ENCODE measurements at regions not wholly inside any gene's neighbourhood (a gene's known extent, or its start where the extent isn't known, plus 50 kb on each side); places are given as distances from the start of the nearest gene placed in this dataset.
"Not testable (repeated sequence)": the region's sequence is repeated elsewhere in the genome, so short reads cannot be mapped to it uniquely, and the experiment has no call there.

DNA sequence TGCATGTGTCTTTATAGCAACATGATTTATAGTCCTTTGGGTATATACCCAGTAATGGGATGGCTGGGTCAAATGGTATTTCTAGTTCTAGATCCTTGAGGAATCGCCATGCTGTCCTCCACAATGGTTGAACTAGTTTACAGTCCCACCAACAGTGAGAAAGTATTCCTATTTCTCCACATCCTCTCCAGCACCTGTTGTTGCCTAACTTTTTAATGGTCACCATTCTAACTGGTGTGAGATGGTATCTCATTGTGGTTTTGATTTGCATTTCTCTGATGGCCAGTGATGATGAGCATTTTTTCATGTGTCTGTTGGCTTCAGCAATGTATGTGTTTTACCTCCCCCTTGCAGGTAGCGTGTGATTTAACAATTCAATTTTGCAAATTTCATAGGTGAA lies 496.6 kb upstream of the RGS6 start:
- H3K4me2 ChIP-seq (ENCODE audit: insufficient read depth, low read length); DNase-seq (ENCODE audit: extremely low read depth in 1 of 4, low spot score in 3 of 4); H2AFZ ChIP-seq (ENCODE audit: low read depth, low read length); POLR2A ChIA-PET; ATAC-seq; CTCF ChIA-PET (ENCODE audit: low intra/inter-chr PET ratio); BruUV-seq (replicated peaks); H3K79me2 ChIP-seq (ENCODE audit: control insufficient read depth, insufficient read depth, low read length); H3K27me3 ChIP-seq (ENCODE audit: control insufficient read depth in 2 of 2, insufficient read depth in 2 of 2, low read length in 2 of 2); H3K27ac ChIP-seq (ENCODE audit: extremely low read depth, low read depth, low read length); H3K9me3 ChIP-seq (replicated peaks; ENCODE audit: control insufficient read depth, insufficient read depth, low read depth, low read length); in situ Hi-C loops (cut with MboI); H3K9ac ChIP-seq (ENCODE audit: insufficient read depth in 1 of 2, low read depth in 2 of 2, low read length in 2 of 2); H3K4me1 ChIP-seq (replicated peaks in 1 of 2; ENCODE audit: control insufficient read depth in 2 of 2, insufficient read depth in 2 of 2, low read length in 2 of 2); FAIRE-seq; intact Hi-C loops (cut with micrococcal nuclease); H3K9me1 ChIP-seq (ENCODE audit: control insufficient read depth, insufficient read depth, low read length); H4K20me1 ChIP-seq (replicated peaks; ENCODE audit: control insufficient read depth, insufficient read depth, low read length); H3K4me3 ChIP-seq; H3K36me3 ChIP-seq (ENCODE audit: control insufficient read depth, insufficient read depth, low read length): not testable (repeated sequence)
- WGBS (ENCODE audit: insufficient coverage, low coverage, missing lambda C conversion rate), result 100% methylated on average over 1 of the region's 2 CpGs

DNA sequence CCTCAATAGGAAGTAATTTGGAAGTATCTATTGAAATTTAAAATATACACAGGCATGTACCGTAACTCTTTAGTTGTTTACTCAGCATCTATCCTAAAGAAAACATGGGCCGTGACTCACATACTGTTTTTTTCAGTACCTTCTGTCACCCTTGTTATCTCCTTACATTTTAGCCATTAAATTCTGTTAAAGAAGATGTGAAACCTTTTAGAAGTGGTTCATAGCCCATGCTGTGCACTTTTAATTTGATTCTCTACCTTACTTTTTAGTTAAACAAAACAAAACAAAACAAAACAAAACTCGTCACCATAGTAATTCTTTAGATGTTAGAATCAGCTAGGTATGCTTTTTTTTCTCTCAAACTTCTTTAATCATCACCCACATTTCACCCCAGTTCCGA lies 494.4 kb upstream of the RGS6 start:
- H3K27me3 ChIP-seq (ENCODE audit: control insufficient read depth in 2 of 2, insufficient read depth in 2 of 2, low read length in 2 of 2), result no peaks in the 10 kb centered on the region
- no peak for ATAC-seq
- no peaks in the 10 kb centered on the region for H3K79me2 ChIP-seq (ENCODE audit: control insufficient read depth, insufficient read depth, low read length)
- ChIA-PET POLR2A (no interaction called here), CTCF (ENCODE audit: low intra/inter-chr PET ratio) (no interaction called here)
- H3K9me3 ChIP-seq (replicated peaks; ENCODE audit: control insufficient read depth, insufficient read depth, low read depth, low read length), result no peaks in the 10 kb centered on the region
- no peak overlapping the region for H3K4me2 ChIP-seq (ENCODE audit: insufficient read depth, low read length)
- intact Hi-C loops (cut with micrococcal nuclease), result no loop called here
- no peak for FAIRE-seq
- H4K20me1 ChIP-seq (replicated peaks; ENCODE audit: control insufficient read depth, insufficient read depth, low read length), result no peaks in the 10 kb centered on the region
- in situ Hi-C loops (cut with MboI), result no loop called here
- H2AFZ ChIP-seq (ENCODE audit: low read depth, low read length), result no peak overlapping the region
- no peak for TF ChIP-seq POLR2AphosphoS5 (IDR thresholded peaks at IDR 0.05; ENCODE audit: control insufficient read depth, insufficient read depth, low read depth, low read length)
- no peak for TF ChIP-seq HSF4 (CRISPR knock-in tag; IDR thresholded peaks at IDR 0.05; ENCODE audit: borderline replicate concordance)
- TF ChIP-seq ZNF436 (CRISPR knock-in tag; IDR thresholded peaks at IDR 0.05), result no peak
- TF ChIP-seq ELK3 (CRISPR knock-in tag; IDR thresholded peaks at IDR 0.05), result no peak
- no peak for TF ChIP-seq TBP (optimal IDR thresholded peaks at IDR 0.05; ENCODE audit: low read depth, low read length)
- TF ChIP-seq, protein P1, sequence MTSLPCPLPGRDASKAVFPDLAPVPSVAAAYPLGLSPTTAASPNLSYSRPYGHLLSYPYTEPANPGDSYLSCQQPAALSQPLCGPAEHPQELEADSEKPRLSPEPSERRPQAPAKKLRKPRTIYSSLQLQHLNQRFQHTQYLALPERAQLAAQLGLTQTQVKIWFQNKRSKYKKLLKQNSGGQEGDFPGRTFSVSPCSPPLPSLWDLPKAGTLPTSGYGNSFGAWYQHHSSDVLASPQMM (CRISPR knock-in tag; IDR thresholded peaks at IDR 0.05), result no peak
- TF ChIP-seq EP400 (IDR thresholded peaks at IDR 0.05), result no peak
- TF ChIP-seq, protein P2, sequence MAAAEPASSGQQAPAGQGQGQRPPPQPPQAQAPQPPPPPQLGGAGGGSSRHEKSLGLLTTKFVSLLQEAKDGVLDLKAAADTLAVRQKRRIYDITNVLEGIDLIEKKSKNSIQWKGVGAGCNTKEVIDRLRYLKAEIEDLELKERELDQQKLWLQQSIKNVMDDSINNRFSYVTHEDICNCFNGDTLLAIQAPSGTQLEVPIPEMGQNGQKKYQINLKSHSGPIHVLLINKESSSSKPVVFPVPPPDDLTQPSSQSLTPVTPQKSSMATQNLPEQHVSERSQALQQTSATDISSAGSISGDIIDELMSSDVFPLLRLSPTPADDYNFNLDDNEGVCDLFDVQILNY (CRISPR knock-in tag; IDR thresholded peaks at IDR 0.05), result no peak
- TF ChIP-seq TAF7 (tag; IDR thresholded peaks at IDR 0.05), result no peak
- no peak for TF ChIP-seq DMBX1 (CRISPR knock-in tag; IDR thresholded peaks at IDR 0.05; ENCODE audit: borderline replicate concordance)
- TF ChIP-seq ZC3H8 (IDR thresholded peaks at IDR 0.05), result no peak
- no peak for TF ChIP-seq SP1 (CRISPR knock-in tag; IDR thresholded peaks at IDR 0.05)
- TF ChIP-seq POLR2B (IDR thresholded peaks at IDR 0.05; ENCODE audit: low read depth, partially characterized antibody), result no peak
- no peaks in the 10 kb centered on the region for H3K4me1 ChIP-seq (replicated peaks in 1 of 2; ENCODE audit: control insufficient read depth in 2 of 2, insufficient read depth in 2 of 2, low read length in 2 of 2)
- no peaks in the 10 kb centered on the region for H3K36me3 ChIP-seq (ENCODE audit: control insufficient read depth, insufficient read depth, low read length)
- no peak overlapping the region for H3K9ac ChIP-seq (ENCODE audit: insufficient read depth in 1 of 2, low read depth in 2 of 2, low read length in 2 of 2)
- DNase-seq (ENCODE audit: extremely low read depth in 1 of 4, low spot score in 3 of 4), result no peak
- no peak overlapping the region for H3K4me3 ChIP-seq
- no TSS peak for BruUV-seq (replicated peaks)
- no peaks in the 10 kb centered on the region for H3K9me1 ChIP-seq (ENCODE audit: control insufficient read depth, insufficient read depth, low read length)
- no peak overlapping the region for H3K27ac ChIP-seq (ENCODE audit: extremely low read depth, low read depth, low read length)
- 77% methylated on average over 3 of the region's 4 CpGs for WGBS (ENCODE audit: insufficient coverage, low coverage, missing lambda C conversion rate)

All from K562 (cell line).